ENCODE measurements at regions not wholly inside any gene's neighbourhood (a gene's known extent, or its start where the extent isn't known, plus 50 kb on each side); places are given as distances from the start of the nearest gene placed in this dataset.

DNA sequence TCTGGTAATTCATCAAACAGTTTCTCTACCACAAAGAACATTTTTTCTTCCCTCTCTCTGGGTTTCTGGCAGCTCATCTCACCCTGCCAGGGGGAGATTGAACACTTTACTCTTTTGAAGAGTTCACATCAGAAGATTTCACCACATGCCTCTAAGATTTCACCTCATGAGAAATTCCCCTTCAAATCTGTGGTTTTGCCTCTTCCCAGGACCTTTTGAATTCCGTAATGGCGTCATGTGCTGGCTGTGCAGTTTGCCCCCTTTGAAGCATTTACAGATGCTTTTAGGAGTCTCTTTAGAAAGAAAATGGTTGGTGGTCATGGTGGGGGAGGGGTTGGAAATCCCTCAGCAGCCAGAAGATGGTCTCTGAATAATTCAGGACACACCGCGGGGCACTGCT is 486.1 kb downstream of the QKI start:
- no peak overlapping the region for H4K91ac ChIP-seq (ENCODE audit: low read length)
- H3K23ac ChIP-seq (ENCODE audit: low read length in 2 of 2): no peak overlapping the region
- no peak overlapping the region for H3K18ac ChIP-seq (ENCODE audit: low read depth in 1 of 2, low read length in 2 of 2)
- no peaks in the 10 kb centered on the region for H3K79me1 ChIP-seq (replicated peaks; ENCODE audit: low read length, poor library complexity, severe bottlenecking)
- H2BK5ac ChIP-seq (ENCODE audit: low read depth, low read length, poor library complexity, severe bottlenecking): no peak overlapping the region
- H3K9me3 ChIP-seq (ENCODE audit: control insufficient read depth, low read length): no peaks in the 10 kb centered on the region
- peak; percentile 5 for DNase-seq
- no peak overlapping the region for H4K8ac ChIP-seq (ENCODE audit: low read length)
- H2BK120ac ChIP-seq (ENCODE audit: low read depth, low read length): no peak overlapping the region
- no peak overlapping the region for H3K14ac ChIP-seq (ENCODE audit: low read length in 2 of 2)
- no peaks in the 10 kb centered on the region for H3K36me3 ChIP-seq (ENCODE audit: control insufficient read depth in 1 of 2, insufficient read depth in 2 of 2, low read depth in 1 of 2, low read length in 2 of 2)
- H3K4me1 ChIP-seq (ENCODE audit: control insufficient read depth, insufficient read depth, low read depth, low read length): peaks cover 6% of the 10 kb centered on the region
- no peak overlapping the region for H3K4ac ChIP-seq (ENCODE audit: low read depth in 1 of 2, low read length in 2 of 2)
- H3K27ac ChIP-seq (ENCODE audit: low read length, poor library complexity, severe bottlenecking): no peak overlapping the region
- H3K4me2 ChIP-seq (ENCODE audit: low read length, poor library complexity, severe bottlenecking): no peak overlapping the region
- no peak overlapping the region for H2AFZ ChIP-seq (ENCODE audit: low read depth, low read length)
- no peak overlapping the region for H3K9ac ChIP-seq (ENCODE audit: low read length)
- H2BK12ac ChIP-seq (ENCODE audit: low read length in 2 of 2): no peak overlapping the region
- H2AK5ac ChIP-seq (ENCODE audit: low read length, severe bottlenecking): no peak overlapping the region
- H3K27me3 ChIP-seq (ENCODE audit: control insufficient read depth in 1 of 2, insufficient read depth in 1 of 2, low read length in 2 of 2): no peaks in the 10 kb centered on the region
- 90% methylated on average over 4 of the region's 4 CpGs for WGBS
- H2BK15ac ChIP-seq (ENCODE audit: low read depth, poor library complexity, severe bottlenecking): no peak overlapping the region
- H3K4me3 ChIP-seq (ENCODE audit: insufficient read depth in 1 of 2, low read depth in 1 of 2, low read length in 2 of 2): no peak overlapping the region

DNA sequence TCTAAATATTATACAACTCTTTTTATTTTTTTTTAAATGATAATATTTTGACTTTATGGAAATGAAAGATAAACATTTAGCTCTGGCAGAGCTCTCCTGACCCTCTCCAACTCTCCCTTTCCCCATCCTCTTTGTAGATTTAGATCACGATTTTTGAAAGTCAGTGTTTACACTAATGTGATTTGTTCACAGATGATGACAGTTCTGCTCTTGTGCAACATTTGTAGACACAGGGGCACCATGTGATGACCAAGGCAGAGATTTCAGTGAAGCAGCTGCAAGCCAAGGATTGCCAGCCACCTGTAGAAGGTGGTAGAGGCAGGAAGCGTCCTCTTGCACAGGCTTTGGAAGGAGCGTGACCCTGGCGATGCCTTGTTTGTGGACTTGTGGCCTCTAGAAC is 483.2 kb downstream of the QKI start:
- no peak for DNase-seq

DNA sequence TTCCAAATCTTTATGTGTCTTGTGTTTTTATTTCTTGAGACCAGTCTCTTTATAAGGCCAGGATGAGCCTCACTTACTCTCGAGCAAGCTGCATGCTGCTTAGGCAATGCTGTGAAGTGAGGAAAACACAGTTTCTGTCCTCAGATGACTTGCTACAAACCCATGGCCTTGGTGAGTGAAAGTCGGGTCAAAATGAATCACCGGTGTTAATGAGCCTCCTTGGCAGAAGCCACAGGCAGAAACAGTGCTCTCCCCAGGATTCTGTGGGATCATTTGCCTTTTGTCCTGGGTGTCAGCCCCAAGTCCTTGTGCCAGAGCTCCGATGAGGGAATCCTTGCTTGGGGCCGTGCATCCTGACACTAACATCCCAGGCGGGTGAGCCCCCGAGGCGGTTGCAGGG is 482.5 kb downstream of the QKI start:
- H2BK120ac ChIP-seq (ENCODE audit: low read depth, low read length): no peak overlapping the region
- no peaks in the 10 kb centered on the region for H3K27me3 ChIP-seq (ENCODE audit: control insufficient read depth in 1 of 2, insufficient read depth in 1 of 2, low read length in 2 of 2)
- no peak for DNase-seq
- H3K18ac ChIP-seq (ENCODE audit: low read depth in 1 of 2, low read length in 2 of 2): no peak overlapping the region
- 86% methylated on average over 8 of the region's 8 CpGs for whole genome bisulfite sequencing
- no peak overlapping the region for H3K4me2 ChIP-seq (ENCODE audit: low read length, poor library complexity, severe bottlenecking)
- H2AFZ ChIP-seq (ENCODE audit: low read depth, low read length): no peak overlapping the region
- H4K91ac ChIP-seq (ENCODE audit: low read length): no peak overlapping the region
- no peaks in the 10 kb centered on the region for H3K36me3 ChIP-seq (ENCODE audit: control insufficient read depth in 1 of 2, insufficient read depth in 2 of 2, low read depth in 1 of 2, low read length in 2 of 2)
- H2BK15ac ChIP-seq (ENCODE audit: low read depth, poor library complexity, severe bottlenecking): no peak overlapping the region
- peak overlapping the region; percentile 28 for H3K9ac ChIP-seq (ENCODE audit: low read length)
- no peak overlapping the region for H3K27ac ChIP-seq (ENCODE audit: low read length, poor library complexity, severe bottlenecking)
- H3K9me3 ChIP-seq (ENCODE audit: control insufficient read depth, low read length): no peaks in the 10 kb centered on the region
- H2BK5ac ChIP-seq (ENCODE audit: low read depth, low read length, poor library complexity, severe bottlenecking): no peak overlapping the region
- no peak overlapping the region for H4K8ac ChIP-seq (ENCODE audit: low read length)
- H3K79me1 ChIP-seq (replicated peaks; ENCODE audit: low read length, poor library complexity, severe bottlenecking): no peaks in the 10 kb centered on the region
- H2AK5ac ChIP-seq (ENCODE audit: low read length, severe bottlenecking): no peak overlapping the region
- no peak overlapping the region for H3K14ac ChIP-seq (ENCODE audit: low read length in 2 of 2)
- no peak overlapping the region for H2BK12ac ChIP-seq (ENCODE audit: low read length in 2 of 2)
- H3K23ac ChIP-seq (ENCODE audit: low read length in 2 of 2): no peak overlapping the region
- no peak overlapping the region for H3K4ac ChIP-seq (ENCODE audit: low read depth in 1 of 2, low read length in 2 of 2)
- peaks cover 6% of the 10 kb centered on the region for H3K4me1 ChIP-seq (ENCODE audit: control insufficient read depth, insufficient read depth, low read depth, low read length)
- no peak overlapping the region for H3K4me3 ChIP-seq (ENCODE audit: insufficient read depth in 1 of 2, low read depth in 1 of 2, low read length in 2 of 2)

More for the DNA sequence above, 483.2 kb downstream of the QKI start:
- no peak overlapping the region for H2AK5ac ChIP-seq (ENCODE audit: low read length, severe bottlenecking)
- H3K4me2 ChIP-seq (ENCODE audit: low read length, poor library complexity, severe bottlenecking): no peak overlapping the region
- 73% methylated on average over 4 of the region's 4 CpGs for WGBS
- H4K91ac ChIP-seq (ENCODE audit: low read length): no peak overlapping the region
- H2BK5ac ChIP-seq (ENCODE audit: low read depth, low read length, poor library complexity, severe bottlenecking): no peak overlapping the region
- no peak overlapping the region for H3K4me3 ChIP-seq (ENCODE audit: insufficient read depth in 1 of 2, low read depth in 1 of 2, low read length in 2 of 2)
- no peak overlapping the region for H3K4ac ChIP-seq (ENCODE audit: low read depth in 1 of 2, low read length in 2 of 2)
- no peak overlapping the region for H3K9ac ChIP-seq (ENCODE audit: low read length)
- H2BK15ac ChIP-seq (ENCODE audit: low read depth, poor library complexity, severe bottlenecking): no peak overlapping the region
- no peak overlapping the region for H3K18ac ChIP-seq (ENCODE audit: low read depth in 1 of 2, low read length in 2 of 2)
- no peak overlapping the region for H3K14ac ChIP-seq (ENCODE audit: low read length in 2 of 2)
- no peak overlapping the region for H2AFZ ChIP-seq (ENCODE audit: low read depth, low read length)
- H3K36me3 ChIP-seq (ENCODE audit: control insufficient read depth in 1 of 2, insufficient read depth in 2 of 2, low read depth in 1 of 2, low read length in 2 of 2): no peaks in the 10 kb centered on the region
- H3K23ac ChIP-seq (ENCODE audit: low read length in 2 of 2): no peak overlapping the region
- peaks cover 6% of the 10 kb centered on the region for H3K4me1 ChIP-seq (ENCODE audit: control insufficient read depth, insufficient read depth, low read depth, low read length)
- no peak overlapping the region for H2BK12ac ChIP-seq (ENCODE audit: low read length in 2 of 2)
- H2BK120ac ChIP-seq (ENCODE audit: low read depth, low read length): no peak overlapping the region
- no peak overlapping the region for H3K27ac ChIP-seq (ENCODE audit: low read length, poor library complexity, severe bottlenecking)
- H3K27me3 ChIP-seq (ENCODE audit: control insufficient read depth in 1 of 2, insufficient read depth in 1 of 2, low read length in 2 of 2): no peaks in the 10 kb centered on the region
- H3K9me3 ChIP-seq (ENCODE audit: control insufficient read depth, low read length): no peaks in the 10 kb centered on the region
- H3K79me1 ChIP-seq (replicated peaks; ENCODE audit: low read length, poor library complexity, severe bottlenecking): no peaks in the 10 kb centered on the region
- no peak overlapping the region for H4K8ac ChIP-seq (ENCODE audit: low read length)

DNA sequence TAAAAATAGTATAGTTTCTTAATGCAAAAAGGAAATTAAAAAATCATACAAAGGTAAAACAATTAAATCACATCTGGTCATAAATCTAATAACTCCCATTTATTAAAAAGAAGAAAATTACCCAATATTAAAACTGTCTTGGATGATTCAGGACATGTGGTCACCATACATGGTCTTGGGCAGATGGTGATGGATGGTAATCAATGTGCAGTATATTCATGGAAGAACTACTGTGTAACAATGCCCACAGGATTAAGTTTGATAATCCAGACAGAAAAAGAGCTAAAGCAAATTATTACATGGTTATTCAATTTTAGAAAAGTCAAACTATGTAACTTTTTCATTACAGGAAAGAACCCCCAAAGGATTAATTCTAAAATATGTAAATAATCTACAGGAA is 480.6 kb downstream of the QKI start:
- no peak overlapping the region for H4K8ac ChIP-seq (ENCODE audit: low read length)
- H2AK5ac ChIP-seq (ENCODE audit: low read length, severe bottlenecking): no peak overlapping the region
- H4K91ac ChIP-seq (ENCODE audit: low read length): no peak overlapping the region
- no peak overlapping the region for H3K4me3 ChIP-seq (ENCODE audit: insufficient read depth in 1 of 2, low read depth in 1 of 2, low read length in 2 of 2)
- DNase-seq: no peak
- no peaks in the 10 kb centered on the region for H3K9me3 ChIP-seq (ENCODE audit: control insufficient read depth, low read length)
- no peak overlapping the region for H3K4me2 ChIP-seq (ENCODE audit: low read length, poor library complexity, severe bottlenecking)
- H2BK12ac ChIP-seq (ENCODE audit: low read length in 2 of 2): no peak overlapping the region
- H3K36me3 ChIP-seq (ENCODE audit: control insufficient read depth in 1 of 2, insufficient read depth in 2 of 2, low read depth in 1 of 2, low read length in 2 of 2): no peaks in the 10 kb centered on the region
- H3K9ac ChIP-seq (ENCODE audit: low read length): no peak overlapping the region
- H3K23ac ChIP-seq (ENCODE audit: low read length in 2 of 2): no peak overlapping the region
- no peak overlapping the region for H3K4ac ChIP-seq (ENCODE audit: low read depth in 1 of 2, low read length in 2 of 2)
- no peak overlapping the region for H2BK15ac ChIP-seq (ENCODE audit: low read depth, poor library complexity, severe bottlenecking)
- H3K79me1 ChIP-seq (replicated peaks; ENCODE audit: low read length, poor library complexity, severe bottlenecking): no peaks in the 10 kb centered on the region
- no peak overlapping the region for H2BK120ac ChIP-seq (ENCODE audit: low read depth, low read length)
- no peak overlapping the region for H3K18ac ChIP-seq (ENCODE audit: low read depth in 1 of 2, low read length in 2 of 2)
- H2AFZ ChIP-seq (ENCODE audit: low read depth, low read length): no peak overlapping the region
- H3K27me3 ChIP-seq (ENCODE audit: control insufficient read depth in 1 of 2, insufficient read depth in 1 of 2, low read length in 2 of 2): no peaks in the 10 kb centered on the region
- no peak overlapping the region for H3K27ac ChIP-seq (ENCODE audit: low read length, poor library complexity, severe bottlenecking)
- peaks cover 3% of the 10 kb centered on the region for H3K4me1 ChIP-seq (ENCODE audit: control insufficient read depth, insufficient read depth, low read depth, low read length)
- H3K14ac ChIP-seq (ENCODE audit: low read length in 2 of 2): no peak overlapping the region
- H2BK5ac ChIP-seq (ENCODE audit: low read depth, low read length, poor library complexity, severe bottlenecking): no peak overlapping the region
